Parathyroid adenoma (tissue), 2 donors: ENCODE measurements at regions not wholly inside any gene's neighbourhood (a gene's known extent, or its start where the extent isn't known, plus 50 kb on each side); places are given as distances from the start of the nearest gene placed in this dataset.

ENCODE experiments used
- H2AFZ ChIP-seq: fragments of 300-600 bp; sonication (generic); one replicate; pipeline ENCODE4 v1.7.0; 2017; ENCODE audit warnings: antibody characterized with exemption, mild to moderate bottlenecking
- H3K27ac ChIP-seq: fragments of 300-600 bp; sonication (generic); one replicate; pipeline ENCODE4 v1.7.0; 2017
- H3K27me3 ChIP-seq: fragments of 300-600 bp; sonication (generic); one replicate; pipeline ENCODE4 v1.7.0; 2017; ENCODE audit warnings: low read length; ENCODE audit not compliant: control insufficient read depth, insufficient read depth
- H3K36me3 ChIP-seq: fragments of 300-600 bp; sonication (generic); one replicate; pipeline ENCODE4 v1.7.0; 2017; ENCODE audit warnings: low read length; ENCODE audit not compliant: control insufficient read depth, insufficient read depth
- H3K4me1 ChIP-seq: fragments of 300-600 bp; sonication (generic); one replicate; pipeline ENCODE4 v1.7.0; 2017; ENCODE audit warnings: control low read depth
- H3K4me2 ChIP-seq: fragments of 300-600 bp; sonication (generic); one replicate; pipeline ENCODE4 v1.7.0; 2017; ENCODE audit warnings: low read length
- H3K4me3 ChIP-seq: fragments of 300-600 bp; sonication (generic); one replicate; pipeline ENCODE4 v1.7.0; 2017; ENCODE audit warnings: low read depth, low read length
- H3K79me2 ChIP-seq: fragments of 300-600 bp; sonication (generic); one replicate; pipeline ENCODE4 v1.7.0; 2017; ENCODE audit warnings: control low read depth
- H3K9ac ChIP-seq: fragments of 300-600 bp; sonication (generic); one replicate; pipeline ENCODE4 v1.7.0; 2017; ENCODE audit warnings: mild to moderate bottlenecking
- H3K9me3 ChIP-seq: fragments of 300-600 bp; sonication (generic); one replicate; pipeline ENCODE4 v1.7.0; 2017; ENCODE audit warnings: low read length; ENCODE audit not compliant: control insufficient read depth
- CTCF ChIP-seq: fragments of 300-600 bp; sonication (generic); IDR thresholded peaks from one replicate; pipeline ENCODE4 v1.7.0; 2017; ENCODE audit warnings: antibody characterized with exemption, mild to moderate bottlenecking
- donor health status: primary hyperparathyroidism.

- Histone ChIP-seq H3K9ac (no peak overlapping the region), H2AFZ (no peak overlapping the region), H3K36me3 (no peaks in the 10 kb centered on the region), H3K27me3 (no peaks in the 10 kb centered on the region), H3K4me1 (no peaks in the 10 kb centered on the region), H3K4me2 (no peak overlapping the region), H3K9me3 (no peaks in the 10 kb centered on the region), H3K27ac (no peak overlapping the region), H3K4me3 (no peak overlapping the region), H3K79me2 (no peaks in the 10 kb centered on the region)
- TF ChIP-seq CTCF, result no peak
Measured at GRCh38 chr15:91385311-91385710, 285.3 kb downstream of the SV2B start.

- Histone ChIP-seq H3K27me3 (no peaks in the 10 kb centered on the region), H3K27ac (no peak overlapping the region), H3K9ac (no peak overlapping the region), H3K4me2 (no peak overlapping the region), H3K4me3 (no peak overlapping the region), H3K9me3 (no peaks in the 10 kb centered on the region), H3K4me1 (no peaks in the 10 kb centered on the region), H3K79me2 (no peaks in the 10 kb centered on the region), H2AFZ (no peak overlapping the region), H3K36me3 (no peaks in the 10 kb centered on the region)
- TF ChIP-seq CTCF, result no peak
Measured at GRCh38 chr15:91393186-91393585, 293.1 kb downstream of the SV2B start.

GRCh38 chr15:91400481-91400880 is 300.4 kb downstream of the SV2B start:
- Histone ChIP-seq H3K4me3 (no peak overlapping the region), H3K4me2 (no peak overlapping the region), H3K4me1 (no peaks in the 10 kb centered on the region), H3K79me2 (no peaks in the 10 kb centered on the region), H3K27ac (no peak overlapping the region), H3K36me3 (no peaks in the 10 kb centered on the region), H3K9me3 (peaks cover 3% of the 10 kb centered on the region), H2AFZ (no peak overlapping the region), H3K27me3 (no peaks in the 10 kb centered on the region), H3K9ac (no peak overlapping the region)
- no peak for TF ChIP-seq CTCF

- Histone ChIP-seq H3K9ac (no peak overlapping the region), H3K27ac (no peak overlapping the region), H3K4me2 (no peak overlapping the region), H3K27me3 (no peaks in the 10 kb centered on the region), H3K79me2 (no peaks in the 10 kb centered on the region), H3K4me1 (no peaks in the 10 kb centered on the region), H3K9me3 (no peaks in the 10 kb centered on the region), H3K36me3 (no peaks in the 10 kb centered on the region), H2AFZ (no peak overlapping the region), H3K4me3 (no peak overlapping the region)
- no peak for TF ChIP-seq CTCF
Measured at GRCh38 chr15:91407269-91407889, 307.3 kb downstream of the SV2B start.

- Histone ChIP-seq H3K4me1 (no peaks in the 10 kb centered on the region), H3K27me3 (no peaks in the 10 kb centered on the region), H3K79me2 (no peaks in the 10 kb centered on the region), H2AFZ (no peak overlapping the region), H3K4me3 (no peak overlapping the region), H3K4me2 (no peak overlapping the region), H3K36me3 (no peaks in the 10 kb centered on the region), H3K9ac (no peak overlapping the region), H3K27ac (no peak overlapping the region), H3K9me3 (no peaks in the 10 kb centered on the region)
- TF ChIP-seq CTCF, result no peak
Measured at GRCh38 chr15:91408476-91409076, 308.5 kb downstream of the SV2B start.
